ENCODE measurements at regions not wholly inside any gene's neighbourhood (a gene's known extent, or its start where the extent isn't known, plus 50 kb on each side); places are given as distances from the start of the nearest gene placed in this dataset.

- intact Hi-C loops (cut with DNase I), result no loop called here
- no peak for DNase-seq (ENCODE audit: low spot score)
Measured at GRCh38 chr9:18182636-18183035, 291.3 kb upstream of the ADAMTSL1 start.

- intact Hi-C loops (cut with DNase I), result no loop called here
- DNase-seq (ENCODE audit: low spot score), result no peak
Measured at GRCh38 chr9:18183974-18184373, 290.0 kb upstream of the ADAMTSL1 start.

DNA sequence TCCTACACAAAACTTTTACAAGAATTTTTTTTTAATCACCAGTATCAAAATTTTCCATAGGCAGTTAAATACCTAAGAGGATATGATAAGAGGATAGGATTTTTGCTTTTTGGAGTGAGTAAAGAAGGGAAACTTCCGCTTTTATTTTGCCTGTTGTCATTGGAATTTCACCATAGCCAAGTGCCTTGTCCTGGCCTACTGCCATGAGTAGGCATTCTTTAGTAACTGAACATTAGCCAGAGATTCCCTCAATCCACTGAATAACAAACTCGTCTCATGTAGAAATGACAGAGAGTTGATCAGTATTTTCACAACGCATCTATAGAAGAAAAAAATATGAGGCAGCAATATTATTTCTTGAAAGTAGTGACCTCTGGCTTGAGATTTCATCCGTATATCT lies 289.6 kb upstream of the ADAMTSL1 start:
- intact Hi-C loops (cut with DNase I), result no loop called here
- DNase-seq (ENCODE audit: low spot score), result no peak

- no peak for DNase-seq (ENCODE audit: low spot score)
- intact Hi-C loops (cut with DNase I), result no loop called here
Measured at GRCh38 chr9:18185196-18185595, 288.8 kb upstream of the ADAMTSL1 start.

- intact Hi-C loops (cut with DNase I), result no loop called here
- no peak for DNase-seq (ENCODE audit: low spot score)
Measured at GRCh38 chr9:18188971-18189370, 285.0 kb upstream of the ADAMTSL1 start.

DNA sequence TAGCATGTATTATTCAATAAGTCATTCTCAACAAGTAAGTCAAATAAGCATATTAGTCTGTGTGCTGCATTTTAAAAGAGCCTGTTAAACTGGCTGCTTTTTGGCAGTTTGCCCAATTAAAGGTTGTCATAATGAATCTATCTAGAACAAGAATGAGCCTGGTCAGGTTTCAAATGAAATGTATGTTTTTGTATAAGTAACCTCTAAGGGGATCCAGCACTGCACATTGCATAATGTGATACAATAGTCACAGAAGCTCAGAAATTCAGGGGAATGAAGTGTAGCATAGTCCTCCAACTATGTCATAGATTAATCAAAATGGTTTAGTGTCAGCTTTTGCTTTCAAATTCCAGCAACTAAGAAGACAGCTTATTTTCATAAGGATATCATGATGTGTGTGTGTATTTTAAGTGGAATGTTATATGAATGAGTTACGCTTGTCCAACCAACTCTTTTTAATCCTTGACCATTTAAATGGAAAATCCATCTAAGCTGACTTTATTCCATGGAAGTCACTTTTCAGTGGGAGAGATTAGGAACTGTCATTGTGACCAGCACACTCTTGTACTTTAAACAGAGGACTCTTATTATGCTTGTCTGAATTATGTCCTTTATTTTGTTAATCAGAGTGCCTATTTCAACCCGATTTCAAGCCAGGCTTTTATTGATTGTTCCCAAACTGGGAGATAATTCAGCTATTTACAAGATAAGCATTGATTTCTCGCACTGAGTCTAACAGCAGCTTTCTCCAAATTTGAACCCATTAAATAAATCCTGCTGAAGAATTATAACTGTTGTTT lies 283.9 kb upstream of the ADAMTSL1 start:
- intact Hi-C loops (cut with DNase I), result no loop called here
- DNase-seq (ENCODE audit: low spot score), result no peak

GRCh38 chr9:18190671-18191374 lies 283.1 kb upstream of the ADAMTSL1 start:
- DNase-seq (ENCODE audit: low spot score), result no peak
- intact Hi-C loops (cut with DNase I), result no loop called here

GRCh38 chr9:18194316-18194715 lies 279.6 kb upstream of the ADAMTSL1 start:
- no peak for DNase-seq (ENCODE audit: low spot score)
- intact Hi-C loops (cut with DNase I), result no loop called here

DNA sequence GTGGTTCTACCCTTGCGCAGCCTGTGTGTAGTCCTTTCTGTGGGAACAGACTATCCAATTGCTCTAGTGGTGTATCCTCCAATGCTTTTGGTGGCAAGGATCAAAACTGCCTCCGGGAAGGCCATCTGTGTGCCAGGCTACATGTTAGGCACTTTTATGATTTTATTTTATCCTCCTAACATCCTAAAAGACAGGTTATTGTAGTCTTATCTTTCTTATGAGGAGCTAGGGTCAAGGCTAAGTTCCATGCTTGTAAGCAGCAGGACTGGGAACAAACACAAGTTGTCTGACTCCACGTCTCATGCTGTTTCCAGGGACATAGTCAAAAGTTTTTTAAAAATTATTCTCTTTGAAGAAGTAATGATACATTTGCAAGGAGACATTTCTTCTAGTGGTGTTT lies 278.7 kb upstream of the ADAMTSL1 start:
- intact Hi-C loops (cut with DNase I), result no loop called here
- no peak for DNase-seq (ENCODE audit: low spot score)

GRCh38 chr9:18202924-18203323 lies 271.0 kb upstream of the ADAMTSL1 start:
- DNase-seq (ENCODE audit: low spot score), result no peak
- intact Hi-C loops (cut with DNase I), result loop anchor here in 1 of 2 donors (10.0 kb wide), 1 partner anchor 388 kb away; no protein-coding TSS in a partner anchor

DNA sequence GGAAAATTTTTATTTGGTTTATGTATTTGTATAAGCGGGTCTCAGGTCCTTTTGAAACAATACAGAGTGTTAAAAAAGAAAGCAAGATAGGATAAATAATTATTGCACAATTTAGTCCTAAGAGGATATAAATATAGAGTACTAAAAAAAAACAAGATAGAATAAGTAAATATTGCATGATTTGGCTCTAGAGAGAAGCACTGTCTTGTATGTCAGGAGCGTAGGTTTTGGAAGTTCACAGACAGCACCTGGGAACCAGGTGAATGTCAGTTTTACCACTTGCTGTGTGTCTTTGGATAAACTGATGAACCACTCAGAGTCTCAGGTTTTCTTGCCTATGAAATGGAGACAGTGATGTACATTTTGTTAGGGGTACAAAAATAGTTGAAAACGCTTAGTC lies 266.2 kb upstream of the ADAMTSL1 start:
- DNase-seq (ENCODE audit: low spot score), result no peak
- intact Hi-C loops (cut with DNase I), result loop anchor here in 1 of 2 donors (10.0 kb wide), 1 partner anchor 393 kb away; no protein-coding TSS in a partner anchor

DNA sequence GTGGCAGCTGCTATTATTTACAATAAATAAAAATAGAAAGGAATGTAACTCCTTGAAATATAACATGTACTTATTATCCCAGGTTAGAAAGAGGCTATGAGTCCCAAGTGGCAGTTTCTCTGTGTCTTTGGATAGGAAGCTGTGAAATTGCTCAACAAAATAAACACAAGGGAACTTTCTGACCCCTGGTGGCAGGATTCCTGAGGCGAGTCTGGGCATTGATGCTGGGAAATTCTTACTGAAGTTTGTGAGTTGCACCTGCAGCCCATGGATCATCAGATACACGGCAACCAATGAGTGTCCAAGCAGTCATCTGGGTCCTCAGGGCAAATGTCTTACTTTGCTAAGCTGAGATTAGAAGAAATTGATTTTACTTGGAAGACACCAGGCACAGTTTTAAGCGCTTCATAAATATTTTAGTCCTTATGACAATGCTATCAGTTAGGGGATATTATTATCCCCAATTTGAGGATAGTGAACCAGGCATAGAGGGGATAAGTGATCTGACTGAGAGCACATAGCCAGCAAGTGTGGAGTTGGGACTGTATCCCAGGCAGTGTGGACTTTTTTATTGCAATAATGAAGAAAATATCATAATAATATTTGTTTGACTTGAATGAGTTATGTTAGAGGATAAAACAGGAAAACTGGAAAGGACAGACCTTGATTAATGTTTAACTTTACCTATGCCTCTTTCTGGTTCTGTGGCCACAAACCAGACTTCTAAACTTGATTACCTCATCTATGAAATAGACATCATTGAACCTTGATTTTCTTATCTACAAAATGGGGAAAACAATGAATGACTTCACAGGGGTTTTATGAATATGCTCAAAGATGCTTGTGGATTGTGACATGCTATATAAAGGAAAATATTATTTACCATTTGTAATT lies 265.5 kb upstream of the ADAMTSL1 start:
- intact Hi-C loops (cut with DNase I), result loop anchor here in 1 of 2 donors (10.0 kb wide), 1 partner anchor 394 kb away; no protein-coding TSS in a partner anchor

GRCh38 chr9:18215626-18216025 lies 258.3 kb upstream of the ADAMTSL1 start:
- DNase-seq (ENCODE audit: low spot score), result no peak
- intact Hi-C loops (cut with DNase I), result no loop called here

More for the DNA sequence above, 265.5 kb upstream of the ADAMTSL1 start:
- DNase-seq (ENCODE audit: low spot score), result no peak

GRCh38 chr9:18216376-18216775 lies 257.6 kb upstream of the ADAMTSL1 start:
- intact Hi-C loops (cut with DNase I), result no loop called here

GRCh38 chr9:18228101-18228500 lies 245.9 kb upstream of the ADAMTSL1 start:
- DNase-seq (ENCODE audit: low spot score), result no peak
- intact Hi-C loops (cut with DNase I), result loop anchor here in 1 of 2 donors (10.0 kb wide), 1 partner anchor 693 kb away; no protein-coding TSS in a partner anchor

More at GRCh38 chr9:18216376-18216775, 257.6 kb upstream of the ADAMTSL1 start:
- no peak for DNase-seq (ENCODE audit: low spot score)

- no peak for DNase-seq (ENCODE audit: low spot score)
- intact Hi-C loops (cut with DNase I), result loop anchor here in 1 of 2 donors (10.0 kb wide), 1 partner anchor 695 kb away; no protein-coding TSS in a partner anchor
Measured at GRCh38 chr9:18229992-18230676, 243.8 kb upstream of the ADAMTSL1 start.

GRCh38 chr9:18233311-18233710 lies 240.6 kb upstream of the ADAMTSL1 start:
- no peak for DNase-seq (ENCODE audit: low spot score)
- intact Hi-C loops (cut with DNase I), result no loop called here

GRCh38 chr9:18233776-18234445 lies 240.0 kb upstream of the ADAMTSL1 start:
- intact Hi-C loops (cut with DNase I), result no loop called here
- no peak for DNase-seq (ENCODE audit: low spot score)

Measured in posterior vena cava (tissue), 2 donors.